ENCODE measurements at regions not wholly inside any gene's neighbourhood (a gene's known extent, or its start where the extent isn't known, plus 50 kb on each side); places are given as distances from the start of the nearest gene placed in this dataset.

GRCh38 chr13:107111248-107111647, 543.3 kb upstream of the ARGLU1 start:
- DNase-seq (ENCODE audit: low spot score) = no peak

DNA sequence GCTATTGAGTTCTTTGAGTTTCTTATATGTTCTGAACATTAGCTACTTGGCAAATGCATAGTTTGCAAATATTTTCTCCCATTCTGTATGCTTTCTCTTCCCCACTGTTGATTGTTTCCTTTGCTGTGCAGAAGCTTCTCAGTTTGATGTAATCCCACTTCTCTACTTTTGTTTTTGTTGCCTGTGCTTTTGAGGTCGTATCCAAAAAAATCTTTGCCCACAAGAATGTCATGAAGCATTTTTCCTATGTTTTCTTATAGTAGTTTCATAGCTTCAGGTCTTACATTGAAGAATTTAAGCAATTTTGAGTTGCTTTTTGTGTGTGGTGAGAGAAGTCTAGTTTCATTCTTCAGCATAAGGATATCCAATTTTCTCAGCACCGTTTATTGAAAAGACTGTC, 536.7 kb upstream of the ARGLU1 start:
- no peak for DNase-seq (ENCODE audit: low spot score)

DNA sequence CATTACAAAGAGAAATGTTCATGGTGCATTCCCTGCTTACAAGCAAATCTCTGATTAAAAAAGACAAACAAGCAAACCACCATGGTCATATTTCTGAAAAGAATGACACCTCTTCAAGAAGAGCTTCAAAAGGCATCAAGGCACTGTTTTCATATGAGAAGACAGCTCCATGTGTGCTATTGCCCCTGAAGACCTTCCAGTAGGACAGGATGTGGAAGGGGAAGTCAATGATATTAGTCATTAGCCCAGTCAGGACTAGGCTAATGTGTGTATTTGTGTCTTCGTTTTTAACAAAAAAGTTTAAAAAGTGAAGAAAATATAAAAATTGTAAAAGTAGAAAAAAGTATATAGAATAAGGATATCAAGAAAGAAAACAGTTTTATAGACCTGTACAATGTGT, 534.7 kb upstream of the ARGLU1 start:
- DNase-seq (ENCODE audit: low spot score) = no peak

- no peak for DNase-seq (ENCODE audit: low spot score)
These were observed 531.7 kb upstream of the ARGLU1 start for GRCh38 chr13:107099661-107100060.

- DNase-seq (ENCODE audit: low spot score) = no peak
These were observed 530.0 kb upstream of the ARGLU1 start for GRCh38 chr13:107097916-107098315.

DNA sequence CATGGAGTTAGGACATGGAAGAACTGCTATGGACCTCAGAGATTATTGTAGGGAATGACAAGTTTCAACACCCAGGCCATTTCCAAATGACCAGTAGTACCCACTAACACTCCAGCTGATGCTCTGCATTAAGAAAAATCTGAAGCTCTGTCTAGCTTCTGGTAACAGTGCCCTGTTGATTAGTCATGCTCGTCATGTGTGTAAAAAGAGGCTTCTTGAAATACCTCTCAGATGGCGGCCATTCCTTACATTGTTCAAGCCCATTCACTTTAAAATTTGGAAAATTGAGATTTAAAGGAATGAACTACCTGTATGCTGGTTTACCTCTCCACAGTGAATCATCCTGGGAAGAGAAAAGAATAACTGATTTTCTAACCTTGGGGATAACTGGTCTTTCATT, 527.9 kb upstream of the ARGLU1 start:
- DNase-seq (ENCODE audit: low spot score) = no peak

- no peak for DNase-seq (ENCODE audit: low spot score)
These were observed 523.9 kb upstream of the ARGLU1 start for GRCh38 chr13:107091861-107092260.

DNA sequence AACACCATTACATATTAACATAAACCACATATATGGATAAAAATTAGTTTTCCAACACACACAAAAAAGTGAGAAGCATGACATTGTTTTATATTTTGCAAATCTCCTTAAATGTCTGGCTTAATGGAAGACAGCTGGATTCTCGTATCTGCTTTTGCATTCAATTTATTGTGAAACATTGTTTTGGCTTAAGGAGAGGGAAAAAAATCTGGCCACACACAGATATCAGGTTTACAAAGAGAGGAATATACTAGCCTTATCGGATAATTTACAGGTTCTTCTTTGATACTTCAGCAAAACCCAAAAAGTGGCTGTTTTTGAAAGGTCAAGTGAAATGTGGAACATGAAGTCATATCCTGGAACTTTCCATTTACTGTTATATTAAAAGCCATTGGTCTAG, 523.5 kb upstream of the ARGLU1 start:
- no peak for DNase-seq (ENCODE audit: low spot score)

- DNase-seq (ENCODE audit: low spot score) = no peak
These were observed 520.1 kb upstream of the ARGLU1 start for GRCh38 chr13:107088061-107088460.

GRCh38 chr13:107079423-107080049, 511.6 kb upstream of the ARGLU1 start:
- DNase-seq (ENCODE audit: low spot score) = no peak

- DNase-seq (ENCODE audit: low spot score) = no peak
These were observed 510.4 kb upstream of the ARGLU1 start for GRCh38 chr13:107078229-107078765.

DNA sequence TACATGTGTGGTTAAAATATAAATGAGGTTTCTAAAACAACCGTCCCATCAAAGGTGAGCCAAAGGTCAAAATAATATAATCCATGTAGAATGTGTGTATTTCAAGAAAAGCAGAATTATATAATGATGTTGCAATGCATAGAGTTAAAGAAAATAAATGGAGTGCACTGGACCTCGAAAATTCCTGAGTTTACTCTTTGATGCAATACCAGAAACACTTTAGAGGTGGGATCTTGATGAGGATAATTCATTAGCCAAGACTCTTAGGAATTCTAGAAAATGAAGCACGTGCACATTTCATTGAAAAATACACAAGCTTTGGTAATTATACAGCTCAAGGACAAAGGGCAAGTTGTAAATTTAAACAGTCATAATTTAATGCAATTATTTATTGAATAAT, 508.9 kb upstream of the ARGLU1 start:
- DNase-seq (ENCODE audit: low spot score) = no peak

DNA sequence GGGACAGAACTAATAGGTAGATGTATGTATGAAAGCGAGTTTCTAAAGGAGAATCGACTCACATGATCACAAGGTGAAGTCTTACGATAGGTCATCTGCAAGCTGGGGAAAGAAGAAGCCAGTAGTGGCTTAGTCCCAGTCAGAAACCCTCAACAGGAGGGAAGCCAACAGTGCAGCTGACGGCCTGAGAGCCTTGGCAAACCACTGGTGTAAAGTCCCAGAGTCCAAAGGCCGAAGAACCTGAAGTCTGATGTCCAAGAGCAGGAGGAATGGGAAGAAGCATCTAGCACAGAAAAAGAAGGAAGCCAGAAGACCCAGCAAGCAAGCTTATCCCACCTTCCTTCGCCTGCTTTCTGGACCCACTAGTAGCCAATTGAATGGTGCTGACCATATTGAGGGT, 507.6 kb upstream of the ARGLU1 start:
- no peak for DNase-seq (ENCODE audit: low spot score)

- DNase-seq (ENCODE audit: low spot score) = no peak
These were observed 502.9 kb upstream of the ARGLU1 start for GRCh38 chr13:107070792-107071191.

GRCh38 chr13:107069108-107069776, 501.3 kb upstream of the ARGLU1 start:
- DNase-seq (ENCODE audit: low spot score) = no peak

DNA sequence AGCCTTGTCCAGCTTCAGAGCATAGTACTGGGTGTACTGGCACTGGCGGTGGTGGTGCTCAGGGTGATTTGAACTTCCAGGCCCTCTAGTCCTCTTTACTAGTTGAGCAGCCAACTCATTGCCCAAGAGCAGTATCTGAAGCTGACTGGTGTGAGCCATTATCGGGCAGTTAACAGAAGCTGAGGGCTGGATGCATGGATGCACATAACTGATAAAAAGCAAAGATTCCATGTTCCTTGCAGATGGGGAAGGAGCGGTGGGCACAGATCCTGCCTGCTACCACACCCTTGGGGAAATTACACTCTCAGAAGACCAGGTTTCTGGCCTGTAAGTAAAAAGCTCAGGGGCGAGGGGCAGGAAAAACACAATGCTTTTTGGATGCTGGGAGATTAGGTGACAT, 499.4 kb upstream of the ARGLU1 start:
- DNase-seq (ENCODE audit: low spot score) = no peak

GRCh38 chr13:107066355-107066754, 498.4 kb upstream of the ARGLU1 start:
- no peak for DNase-seq (ENCODE audit: low spot score)

- no peak for DNase-seq (ENCODE audit: low spot score)
These were observed 497.1 kb upstream of the ARGLU1 start for GRCh38 chr13:107065036-107065435.

GRCh38 chr13:107057028-107057631, 489.2 kb upstream of the ARGLU1 start:
- DNase-seq (ENCODE audit: low spot score) = no peak

DNA sequence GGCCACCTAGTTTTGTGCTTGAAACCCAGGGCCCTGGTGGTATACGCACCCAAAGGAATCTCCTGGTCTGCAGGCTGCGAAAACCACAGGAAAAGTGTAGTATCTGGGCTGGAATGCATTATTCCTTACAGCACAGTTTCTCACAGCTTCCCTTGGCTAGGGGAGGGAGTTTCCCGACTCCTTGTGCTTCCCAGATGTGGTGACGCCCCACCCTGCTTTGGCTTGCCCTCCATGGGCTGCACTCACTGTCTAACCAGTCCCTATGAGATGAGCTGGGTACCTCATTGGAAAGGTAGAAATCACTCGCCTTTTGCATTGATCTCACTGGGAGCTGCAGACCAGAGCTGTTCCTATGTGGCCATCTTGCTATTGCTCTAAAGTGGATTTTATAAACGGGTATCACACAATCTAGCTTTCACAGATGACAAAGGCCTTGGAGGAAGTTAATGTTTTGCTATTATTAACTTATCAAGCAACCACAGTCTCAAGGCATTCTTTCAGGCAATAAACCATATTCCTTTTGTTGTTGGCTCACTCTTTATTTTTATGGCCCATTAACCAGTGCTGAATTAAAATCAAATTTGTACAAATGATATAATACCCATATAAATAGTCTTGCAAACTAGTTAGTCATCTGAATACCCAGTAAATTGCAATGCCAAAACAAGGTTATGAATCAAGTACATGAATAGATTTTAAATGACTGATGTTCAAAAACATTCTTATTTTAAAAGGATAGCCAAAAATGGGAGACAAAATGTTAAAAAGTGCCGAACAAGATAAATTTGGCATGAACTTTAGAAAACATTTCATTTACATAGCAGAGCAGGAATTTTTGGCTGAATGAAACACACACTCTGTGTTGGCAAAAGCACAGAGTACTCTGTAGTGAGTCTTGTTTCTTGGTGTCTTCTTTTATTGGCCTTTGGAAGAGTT, 475.4 kb upstream of the ARGLU1 start:
- DNase-seq (ENCODE audit: low spot score) = no peak

GRCh38 chr13:107035778-107036177, 467.8 kb upstream of the ARGLU1 start:
- no peak for DNase-seq (ENCODE audit: low spot score)

GRCh38 chr13:107035186-107035585, 467.2 kb upstream of the ARGLU1 start:
- DNase-seq (ENCODE audit: low spot score) = no peak
